ENCODE measurements at regions not wholly inside any gene's neighbourhood (a gene's known extent, or its start where the extent isn't known, plus 50 kb on each side); places are given as distances from the start of the nearest gene placed in this dataset.

- H3K4me1 ChIP-seq, result no peaks in the 10 kb centered on the region
- WGBS, 2 donors (ENCODE audit: low coverage in 1 of 2), result 74 to 85% methylated on average over 4 to 5 of the region's 7 CpGs
- no peaks in the 10 kb centered on the region for H3K36me3 ChIP-seq
- H3K27me3 ChIP-seq, result peaks cover 7% of the 10 kb centered on the region
- no peak overlapping the region for H3K4me3 ChIP-seq
- TF ChIP-seq POLR2A (IDR thresholded peaks at IDR 0.05), result no peak
- TF ChIP-seq EP300 (IDR thresholded peaks at IDR 0.05), result no peak
- no peak for TF ChIP-seq POLR2AphosphoS5 (IDR thresholded peaks at IDR 0.05)
- TF ChIP-seq CTCF (IDR thresholded peaks at IDR 0.05), result no peak
- no peak for ATAC-seq
- H3K9me3 ChIP-seq, result no peaks in the 10 kb centered on the region
- H3K27ac ChIP-seq, result no peak overlapping the region
Measured at GRCh38 chr17:404703-405102, 52.1 kb upstream of the RPH3AL start.
